HG03571 (cell line): ENCODE measurements at regions not wholly inside any gene's neighbourhood (a gene's known extent, or its start where the extent isn't known, plus 50 kb on each side); places are given as distances from the start of the nearest gene placed in this dataset.

ENCODE experiments used
- ATAC-seq: cut with Tn5 transposase; IDR thresholded peaks from one replicate; pipeline ENCODE4 v1.9.1; 2021; ENCODE audit not compliant: unreplicated experiment

DNA sequence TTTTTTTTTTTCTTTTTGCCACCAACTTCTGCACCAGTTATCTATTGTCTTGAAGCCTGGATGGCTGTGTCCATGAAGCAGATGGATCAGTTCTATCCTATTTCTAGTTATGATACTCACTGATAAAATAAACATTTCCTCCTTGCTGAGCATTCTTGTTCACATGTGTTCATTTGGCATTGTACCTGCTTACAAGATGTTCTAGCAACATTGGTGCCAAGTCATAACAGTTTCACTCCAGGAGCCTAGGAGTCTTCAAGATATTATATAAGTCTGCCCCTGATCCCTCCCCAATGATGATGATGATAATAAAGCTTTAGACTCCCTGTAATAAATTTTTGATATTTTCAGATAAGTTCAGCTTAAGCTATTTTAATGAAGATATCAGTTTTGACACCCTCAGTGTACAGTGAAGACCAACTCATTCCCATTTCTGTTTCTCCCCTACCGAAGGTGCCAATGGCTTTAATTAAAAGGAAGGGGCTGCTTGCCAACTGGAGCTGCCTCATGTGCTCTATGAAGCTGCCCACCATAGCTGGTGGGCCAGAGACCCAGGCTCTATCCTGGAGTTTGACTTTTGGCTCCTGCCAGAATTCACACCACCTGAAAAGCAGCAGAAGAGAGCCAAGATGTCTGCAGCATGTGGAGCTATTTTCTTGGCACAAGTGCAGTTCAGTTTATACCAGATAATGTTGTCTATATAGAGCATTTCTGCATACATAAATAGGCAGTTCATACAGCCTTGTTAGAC is 265.4 kb upstream of the TET2 start:
- ATAC-seq: no peak

DNA sequence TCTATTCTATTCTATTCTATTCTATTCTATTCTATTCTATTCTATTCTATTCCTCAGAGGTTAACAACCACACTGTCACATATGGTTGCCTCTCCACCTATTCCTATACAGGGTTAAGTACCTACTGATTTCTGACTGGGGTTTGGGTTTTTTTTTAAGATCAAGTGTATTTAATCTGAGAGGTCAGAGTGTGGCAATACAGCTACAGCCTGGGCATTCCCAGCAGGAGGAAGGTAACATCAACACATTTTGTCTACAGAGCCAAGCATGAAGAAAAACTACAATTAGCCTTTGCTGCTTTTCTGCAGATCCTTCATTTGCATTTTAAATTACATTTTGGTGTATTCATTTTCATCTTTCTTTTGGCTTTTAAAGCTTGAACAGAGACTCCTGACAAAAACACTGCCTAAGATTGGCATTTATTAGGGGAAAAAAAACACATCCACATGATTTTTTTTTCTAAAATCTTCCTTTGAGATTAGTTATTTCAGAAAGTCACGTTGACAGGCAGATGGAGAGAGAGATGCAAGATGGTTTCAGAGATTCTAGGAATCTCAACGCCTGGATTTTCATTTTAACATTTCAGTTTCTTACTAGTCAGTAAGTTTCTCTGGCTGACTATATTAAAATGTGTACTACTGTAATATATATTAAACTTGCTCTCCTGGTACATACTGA is 255.9 kb upstream of the TET2 start:
- ATAC-seq: no peak

DNA sequence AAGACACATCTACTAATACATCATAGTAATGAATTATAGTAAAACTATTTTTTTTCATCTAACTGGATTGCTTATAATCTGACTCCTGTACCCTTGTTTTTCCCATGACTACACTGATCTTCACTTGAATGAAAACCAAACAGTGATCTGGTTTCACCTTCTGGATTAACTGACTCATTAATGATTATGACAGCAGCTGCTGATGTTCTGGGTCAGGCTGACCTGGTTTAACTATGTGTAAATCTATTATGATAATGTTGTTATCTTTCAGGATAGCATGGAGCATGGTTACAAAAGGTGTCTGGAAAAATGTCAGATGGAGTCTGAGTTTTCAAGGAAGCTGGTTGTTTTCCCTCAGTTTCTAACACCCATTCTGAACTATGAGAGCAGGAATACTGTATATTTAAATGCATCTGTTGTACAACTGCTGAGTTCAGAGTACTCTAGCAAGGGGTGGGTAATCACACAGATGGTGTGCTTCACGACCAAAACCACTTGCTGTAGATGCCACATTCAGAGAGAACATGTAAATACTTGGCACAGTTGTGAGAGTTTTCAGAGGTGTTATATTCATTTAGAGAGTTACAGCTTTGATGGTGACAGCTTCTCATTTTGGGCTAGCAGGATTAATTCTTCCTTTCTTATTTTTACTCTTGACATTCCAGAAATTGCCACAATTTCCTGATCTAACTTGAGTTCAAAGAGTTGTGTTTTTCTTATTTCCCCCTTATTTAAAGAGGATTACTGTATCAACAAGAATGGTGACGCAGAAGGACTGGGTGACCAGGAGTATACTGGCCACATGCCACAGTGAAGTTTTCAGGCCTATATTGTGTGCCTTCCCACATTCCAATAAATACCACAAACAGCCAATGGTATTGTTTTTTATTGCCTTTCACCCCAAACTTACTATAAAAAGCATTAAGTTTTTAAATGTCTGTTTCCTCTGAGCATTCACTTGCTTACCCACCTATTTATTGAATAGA is 249.7 kb upstream of the TET2 start:
- no peak for ATAC-seq

DNA sequence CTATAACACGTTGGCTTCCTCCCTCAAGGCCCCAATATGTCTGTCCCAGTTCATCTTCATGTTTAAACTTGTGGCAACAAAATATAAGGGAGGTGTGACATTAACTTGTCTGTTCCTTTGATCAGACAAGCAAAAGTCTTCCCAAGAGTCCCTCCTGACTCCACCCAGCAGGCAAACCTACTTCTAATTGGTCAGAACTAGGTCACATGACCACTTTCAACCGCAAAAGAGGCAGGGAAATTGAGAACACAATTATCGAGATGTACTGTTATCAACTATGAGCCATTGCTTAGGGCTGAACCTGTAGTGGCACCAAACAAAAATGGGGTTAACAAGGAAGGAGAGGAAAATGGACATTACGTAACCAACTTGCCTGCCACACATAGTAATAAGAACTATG is 246.8 kb upstream of the TET2 start:
- no peak for ATAC-seq

DNA sequence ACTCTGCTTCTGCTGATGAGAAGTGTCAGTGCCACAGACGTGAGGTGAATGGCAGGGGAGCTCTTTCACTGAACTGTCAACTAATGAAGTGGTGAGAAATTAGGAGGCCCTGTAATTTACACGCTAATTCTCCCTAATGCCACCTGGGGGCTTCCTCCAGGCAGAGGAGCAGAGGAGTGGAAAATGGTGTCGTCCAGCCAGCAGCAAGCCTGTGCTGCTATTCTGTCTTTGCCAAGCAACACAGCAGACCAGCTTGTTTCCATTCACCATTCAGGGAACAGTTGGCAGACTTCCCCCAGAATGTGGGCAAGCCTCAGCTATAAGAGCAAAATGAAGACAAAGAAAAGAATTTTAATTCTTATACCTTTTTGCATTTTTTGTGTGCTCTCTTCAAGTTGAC is 245.2 kb upstream of the TET2 start:
- no peak for ATAC-seq

DNA sequence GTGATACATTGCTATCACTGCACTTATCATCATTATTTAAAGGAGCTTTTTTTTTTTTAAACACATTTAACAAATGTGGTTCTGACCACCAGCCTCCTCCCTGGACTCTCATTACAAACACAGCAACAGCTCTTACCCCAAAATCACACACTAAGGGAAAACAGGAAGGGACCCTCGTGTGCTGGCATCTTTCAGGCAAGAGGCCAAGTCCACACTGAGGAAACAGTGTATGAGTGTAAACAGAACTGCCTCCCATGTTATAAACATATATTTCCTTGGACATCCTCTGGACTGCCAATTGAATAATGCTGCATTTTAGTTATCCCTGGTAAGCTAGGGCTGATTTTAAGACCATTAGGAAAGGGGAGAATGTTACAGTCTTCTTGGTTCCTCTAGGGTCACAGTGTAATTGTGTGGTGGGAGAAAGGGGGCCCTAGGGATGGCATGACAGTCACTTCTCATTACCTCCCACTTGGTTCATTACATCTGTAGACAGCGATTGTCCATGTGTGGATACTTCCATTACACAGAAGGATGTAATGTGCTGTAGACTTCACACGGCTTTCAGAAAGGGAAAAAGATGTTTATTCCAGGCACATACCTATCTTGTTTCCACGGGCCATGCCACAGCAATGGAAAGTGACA is 244.6 kb upstream of the TET2 start:
- ATAC-seq: no peak

DNA sequence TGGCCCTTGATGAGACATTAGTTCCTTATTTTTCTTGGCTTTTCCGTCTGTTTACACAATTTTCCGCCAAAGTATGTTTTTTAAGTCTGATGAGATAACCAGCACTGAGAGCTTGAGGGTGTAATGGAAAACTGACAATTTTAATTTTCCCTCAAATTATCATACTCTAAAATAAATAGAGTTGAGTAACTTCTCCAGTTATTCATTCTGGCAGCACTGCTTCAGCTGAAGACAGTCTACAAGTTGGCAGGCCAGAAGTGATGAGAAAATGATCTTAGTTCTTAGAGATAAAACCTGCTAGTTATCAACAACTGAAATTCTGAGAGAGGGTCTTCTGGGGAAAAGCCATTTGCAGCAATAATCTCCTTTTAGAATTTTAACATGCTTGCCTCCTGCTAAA is 241.6 kb upstream of the TET2 start:
- no peak for ATAC-seq

DNA sequence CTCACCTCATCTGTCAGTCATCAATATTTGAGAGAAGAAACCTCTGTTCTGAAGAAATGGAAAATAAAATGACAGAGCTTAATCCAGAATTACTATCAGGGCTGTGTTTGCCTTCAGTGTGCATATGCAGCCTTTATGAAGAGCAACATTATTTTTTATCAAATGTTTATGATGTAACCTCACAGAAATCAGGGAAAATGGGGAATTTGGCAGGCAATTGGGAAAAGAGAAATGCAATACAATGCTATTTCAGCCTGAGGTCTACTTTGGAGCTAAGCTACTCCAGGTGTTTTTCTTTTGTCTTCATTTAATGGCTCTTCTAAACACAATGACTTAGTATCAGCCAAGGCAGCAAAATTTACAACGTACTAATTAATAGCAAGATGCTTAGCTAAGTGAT is 241.1 kb upstream of the TET2 start:
- no peak for ATAC-seq

DNA sequence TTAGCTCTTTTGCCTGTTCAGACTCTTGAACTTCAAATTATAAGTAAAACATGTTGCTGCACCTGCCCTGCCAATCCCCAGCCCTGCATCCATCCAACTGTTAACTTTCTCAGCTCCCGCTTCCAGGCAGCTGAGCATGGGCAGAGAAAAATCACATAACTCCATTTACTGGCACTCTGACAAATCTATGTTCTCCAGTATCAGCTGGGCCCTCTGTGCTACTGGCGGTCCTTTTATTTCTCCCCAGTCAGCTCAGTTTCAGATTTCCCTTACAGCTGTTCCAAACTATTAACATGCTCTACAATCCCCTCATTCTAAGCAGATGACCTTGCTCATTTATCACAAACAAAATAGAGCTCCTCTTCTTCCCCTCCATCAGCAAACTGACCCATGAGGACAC is 240.4 kb upstream of the TET2 start:
- ATAC-seq: no peak

DNA sequence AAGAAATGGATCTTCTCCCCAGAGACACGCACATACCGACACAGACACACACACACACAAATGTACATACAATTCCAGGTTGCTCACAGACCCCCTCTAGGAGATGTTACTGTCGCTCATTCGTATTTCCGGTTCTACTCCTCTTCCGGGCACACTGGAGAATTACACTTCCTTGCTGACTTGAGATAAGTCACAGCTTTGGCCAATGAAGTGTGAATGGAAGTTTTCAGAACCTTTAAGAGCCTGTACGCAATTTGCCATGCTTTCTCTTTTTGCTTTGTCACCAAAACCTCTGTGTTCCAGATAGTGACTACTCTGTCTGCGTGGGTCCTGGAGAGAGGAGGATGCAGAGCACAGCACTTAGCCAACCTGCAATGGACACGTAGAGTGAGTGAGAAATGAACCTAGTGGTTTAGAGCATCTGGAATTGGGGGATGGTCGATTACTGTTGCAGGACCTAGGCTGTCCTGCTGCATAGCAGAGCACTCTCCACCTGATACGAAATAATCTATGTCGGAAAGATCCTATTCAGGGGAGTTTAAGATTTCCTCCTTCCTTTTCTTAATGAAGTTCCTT is 239.5 kb upstream of the TET2 start:
- ATAC-seq: no peak

DNA sequence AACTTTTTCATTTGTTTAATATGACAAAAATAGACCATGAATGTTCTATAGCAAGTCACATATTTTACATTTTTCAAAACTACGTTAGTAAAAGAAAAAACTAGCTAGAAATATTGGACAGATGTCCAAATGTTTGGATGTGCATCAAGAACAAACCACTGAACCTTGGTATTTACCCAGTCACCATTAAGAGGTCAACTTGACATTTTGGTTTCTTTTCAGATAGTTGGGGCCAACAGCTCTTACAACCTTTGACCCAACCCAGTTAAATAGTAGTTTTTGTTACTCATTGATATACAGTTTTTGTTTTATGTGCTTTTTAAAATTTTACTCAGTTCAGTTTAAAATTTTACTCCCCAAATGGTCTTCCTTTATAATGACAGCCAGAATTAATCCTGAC is 238.7 kb upstream of the TET2 start:
- no peak for ATAC-seq

DNA sequence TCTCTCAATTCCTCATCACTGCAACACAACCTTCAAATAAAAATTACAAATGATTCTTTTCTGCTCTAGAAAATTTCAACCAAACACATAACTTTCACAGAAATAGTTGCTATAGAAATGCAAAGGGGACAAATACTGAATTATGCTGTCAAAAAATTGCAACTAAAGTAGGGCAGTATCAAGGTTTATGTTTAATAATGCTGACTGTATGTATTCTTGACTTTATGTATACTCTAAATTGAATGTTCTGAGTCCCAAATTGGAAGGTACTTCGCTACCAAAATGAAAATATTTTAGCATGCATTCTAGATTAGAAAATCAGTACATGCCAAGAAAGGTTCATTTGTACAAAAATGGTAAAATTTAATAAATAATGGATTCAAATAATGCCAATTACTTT is 237.3 kb upstream of the TET2 start:
- ATAC-seq: no peak

DNA sequence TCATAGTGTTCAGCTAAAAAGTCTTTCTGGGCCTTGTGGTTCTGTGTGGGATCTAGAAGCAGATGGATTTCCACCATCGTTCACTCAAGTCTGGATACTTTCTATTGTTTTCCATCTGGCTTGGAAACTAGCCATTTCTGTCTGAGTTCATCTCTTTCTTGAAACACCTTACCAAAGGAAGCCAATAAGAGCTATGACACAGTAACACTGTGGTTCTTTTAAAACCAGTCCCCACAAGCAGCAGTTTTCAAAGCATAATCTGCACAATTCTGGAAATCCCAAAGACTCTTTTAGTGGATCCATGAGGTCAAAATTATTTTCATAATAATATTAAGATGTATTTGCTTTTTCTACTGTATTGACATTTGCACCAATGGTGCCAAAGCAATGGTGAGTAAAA is 234.2 kb upstream of the TET2 start:
- ATAC-seq: no peak

DNA sequence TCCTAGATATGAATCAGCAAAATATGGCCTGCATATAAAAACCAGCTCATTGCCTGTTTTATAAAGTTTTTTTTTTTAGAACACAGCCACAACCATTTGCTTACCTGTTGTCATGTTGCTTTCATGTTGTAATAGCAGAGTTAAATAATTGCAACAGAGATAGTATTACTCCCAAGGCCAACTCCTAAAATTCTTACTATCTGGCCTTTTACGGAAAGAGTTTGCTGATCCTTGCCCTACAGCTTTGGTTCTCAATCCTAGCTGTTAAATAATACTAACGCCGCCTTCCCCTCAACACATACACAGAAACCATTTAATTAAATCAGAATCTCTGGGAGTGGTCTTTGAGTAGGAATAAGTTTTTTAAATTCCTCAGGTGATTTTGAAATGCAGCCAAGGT is 231.3 kb upstream of the TET2 start:
- ATAC-seq: no peak

DNA sequence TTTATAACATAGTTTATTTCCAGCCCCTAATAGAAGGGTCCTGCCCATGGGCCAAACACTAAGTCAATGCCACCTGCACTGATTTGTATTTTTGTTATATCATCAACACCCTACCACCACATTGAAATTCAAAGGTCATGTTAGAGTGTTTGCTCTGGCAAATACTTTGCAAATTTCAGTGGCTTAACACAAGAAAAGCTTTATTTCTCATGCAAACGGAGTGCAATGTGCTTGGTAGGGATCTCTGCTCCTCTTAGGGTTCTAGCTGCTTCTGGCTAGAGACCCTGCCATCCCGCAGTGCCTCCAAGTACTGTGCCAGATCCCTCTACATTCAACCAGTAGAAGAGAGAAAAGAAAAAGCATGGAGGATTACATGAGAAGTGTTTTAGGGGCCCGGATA is 230.8 kb upstream of the TET2 start:
- no peak for ATAC-seq

DNA sequence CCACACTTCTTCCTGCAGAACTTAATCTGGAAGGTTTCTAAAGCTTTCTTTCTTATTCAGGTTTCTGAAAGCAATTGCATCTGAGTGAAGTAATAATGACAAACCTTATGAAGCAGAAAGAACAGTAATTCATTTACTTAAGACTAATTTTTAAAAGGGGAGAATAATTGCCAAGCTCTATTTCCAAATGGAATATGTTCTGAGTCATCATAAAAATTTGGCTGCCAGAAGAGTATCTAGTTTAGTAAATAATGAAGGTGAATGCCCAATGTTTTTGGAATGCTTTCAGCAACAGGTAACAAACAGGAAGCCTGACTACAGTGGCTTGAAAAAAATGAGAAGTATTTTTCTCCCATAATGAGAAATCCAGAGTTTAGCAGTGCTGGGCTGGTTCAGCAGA is 227.3 kb upstream of the TET2 start:
- ATAC-seq: no peak

DNA sequence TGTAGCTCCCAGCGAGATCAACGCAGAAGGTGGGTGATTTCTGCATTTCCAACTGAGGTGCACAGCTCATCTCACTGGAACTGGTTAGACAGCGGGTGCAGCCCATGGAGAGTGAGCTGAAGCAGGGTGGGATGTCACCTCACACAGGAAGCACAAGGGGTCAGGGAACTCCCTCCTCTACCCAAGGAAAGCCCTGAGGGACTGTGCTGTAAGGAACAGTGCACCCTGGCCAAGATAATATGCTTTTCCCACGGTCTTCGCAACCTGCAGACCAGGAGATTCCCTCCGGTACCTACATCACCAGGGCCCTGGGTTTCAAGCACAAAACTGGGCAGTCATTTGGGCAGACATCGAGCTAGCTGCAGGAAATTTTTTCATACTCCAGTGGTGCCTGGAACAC is 216.4 kb upstream of the TET2 start:
- peak; percentile 18 for ATAC-seq

DNA sequence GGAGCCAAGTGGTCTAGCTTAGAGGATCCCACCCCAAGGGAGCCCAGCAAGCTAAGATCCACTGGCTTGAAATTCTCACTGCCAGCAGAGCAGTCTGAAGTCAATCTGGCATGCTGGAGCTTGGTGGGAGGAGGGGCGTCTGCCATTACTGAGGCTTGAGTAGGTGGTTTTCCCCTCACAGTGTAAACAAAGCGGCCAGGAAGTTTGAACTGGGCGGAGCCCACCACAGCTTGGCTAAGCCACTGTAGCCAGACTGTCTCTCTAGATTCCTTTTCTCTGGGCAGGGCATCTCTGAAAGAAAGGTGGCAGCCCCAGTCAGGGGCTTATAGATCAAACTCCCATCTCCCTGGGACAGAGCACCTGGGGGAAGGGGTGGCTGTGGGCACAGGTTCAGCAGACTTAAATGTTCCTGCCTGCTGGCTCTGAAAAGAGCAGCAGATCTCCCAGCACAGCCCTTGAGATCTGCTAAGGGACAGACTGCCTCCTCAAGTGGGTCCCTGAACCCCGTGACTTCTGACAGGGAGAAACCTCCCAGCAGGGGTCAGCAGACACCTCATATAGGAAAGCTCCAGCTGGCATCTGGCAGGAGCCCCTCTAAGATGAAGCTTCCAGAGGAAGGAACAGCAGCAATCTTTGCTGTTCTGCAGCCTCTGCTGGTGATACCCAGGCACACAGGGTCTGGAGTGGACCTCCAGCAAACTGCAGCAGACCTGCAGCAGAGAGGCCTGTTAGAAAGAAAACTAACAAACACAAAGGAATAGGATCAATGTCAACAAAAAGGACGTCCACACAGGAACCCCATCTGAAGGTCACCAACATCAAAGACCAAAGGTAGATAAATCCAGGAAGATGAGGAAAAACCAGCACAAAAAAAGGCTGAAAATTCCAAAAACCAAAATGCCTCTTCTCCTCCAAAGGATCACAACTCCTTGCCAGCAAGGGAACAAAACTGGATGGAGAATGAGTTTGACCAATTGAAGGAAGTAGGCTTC is 215.6 kb upstream of the TET2 start:
- ATAC-seq: peak; percentile 62

DNA sequence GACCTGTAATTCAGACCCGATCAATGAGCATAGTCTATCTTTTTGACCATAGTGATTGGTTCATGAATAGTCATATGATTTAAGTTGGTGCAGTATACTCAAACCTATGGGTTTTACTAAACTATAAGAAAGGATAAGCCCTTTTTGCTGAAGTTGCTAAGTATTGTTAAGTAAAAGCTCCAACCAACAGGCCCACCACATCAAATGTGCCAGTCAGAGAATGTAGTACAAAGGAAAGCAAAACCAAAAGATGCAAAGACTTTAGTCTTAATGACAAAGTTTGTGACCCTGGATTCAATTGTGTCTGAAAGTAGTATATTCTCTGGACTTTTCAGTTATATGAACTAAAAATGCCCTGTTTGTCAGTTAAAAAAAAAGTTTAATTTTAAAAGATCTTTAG is 208.1 kb upstream of the TET2 start:
- ATAC-seq: no peak

DNA sequence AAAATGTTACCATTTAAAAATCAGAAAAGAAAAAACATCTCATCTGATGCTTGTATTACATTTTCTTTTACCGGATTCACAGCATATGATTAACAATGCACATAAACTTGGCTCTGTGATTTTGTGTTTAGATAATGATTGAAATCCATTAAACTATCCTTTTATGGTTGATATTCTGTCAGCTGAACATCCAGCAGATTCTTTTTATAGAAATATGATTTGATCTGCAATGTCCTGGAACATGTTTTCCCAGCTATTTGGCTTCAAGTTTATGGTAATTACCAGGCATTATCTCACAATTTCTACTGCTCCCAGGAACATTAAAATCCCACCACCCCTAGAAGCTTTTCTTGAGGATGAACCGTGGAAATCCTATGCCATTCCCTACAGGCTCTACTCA is 205.7 kb upstream of the TET2 start:
- ATAC-seq: no peak
